SU-DHL-6 (cell line): ENCODE measurements at regions not wholly inside any gene's neighbourhood (a gene's known extent, or its start where the extent isn't known, plus 50 kb on each side); places are given as distances from the start of the nearest gene placed in this dataset.

Experiments
- CTCF ChIP-seq: fragments of 200-600 bp; sonication (generic); IDR thresholded peaks from one replicate; pipeline ENCODE4 v1.5.1; 2017; ENCODE audit warnings: antibody characterized with exemption, mild to moderate bottlenecking, low read length, moderate library complexity; ENCODE audit not compliant: insufficient read depth, poor library complexity, severe bottlenecking
- EZH2phosphoT487 ChIP-seq: fragments of 200-600 bp; sonication (generic), shearing (Covaris generic); conservative IDR thresholded peaks from 2 replicates; pipeline ENCODE4 v1.6.1; 2018; ENCODE audit warnings: mild to moderate bottlenecking, antibody characterized with exemption, low read length, moderate library complexity, mixed read lengths

DNA sequence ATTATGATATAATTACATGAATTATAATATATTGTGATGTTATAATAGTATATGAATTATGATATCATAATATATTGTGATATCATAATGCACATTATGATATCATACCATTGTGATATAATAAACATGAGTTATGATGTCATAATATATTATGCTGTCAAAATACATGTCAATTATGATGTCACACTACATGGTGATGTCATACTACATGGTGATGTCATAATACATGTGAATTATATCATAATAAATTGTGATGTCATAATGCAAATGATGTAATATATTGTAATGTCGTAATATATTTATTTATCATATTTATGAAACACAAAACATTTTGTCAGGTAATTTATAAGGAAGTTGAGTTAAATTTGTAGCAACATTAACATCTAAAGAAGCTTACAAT, 1950.1 kb downstream of the TP53TG3F start:
- TF ChIP-seq CTCF: no peak
- TF ChIP-seq EZH2phosphoT487: no peak
